ENCODE measurements at regions not wholly inside any gene's neighbourhood (a gene's known extent, or its start where the extent isn't known, plus 50 kb on each side); places are given as distances from the start of the nearest gene placed in this dataset.

- Histone ChIP-seq H3K36me3 (replicated peaks in 1 of 2; ENCODE audit: control insufficient read depth in 1 of 2, insufficient read depth in 2 of 2, low read length in 2 of 2) (no peaks in the 10 kb centered on the region), H3K27me3 (ENCODE audit: control insufficient read depth in 1 of 2, insufficient read depth in 2 of 2, low read length in 2 of 2) (peaks cover 0 to 6% of the 10 kb centered on the region in 2 experiments; a peak in 1 of 5 replicates), H3K9ac (ENCODE audit: insufficient read depth, low read depth, low read length) (no peak overlapping the region), H3K4me2 (ENCODE audit: low read depth, low read length) (no peak overlapping the region), H3K4me3 (replicated peaks in 1 of 3; ENCODE audit: insufficient read depth in 1 of 3, low read depth in 2 of 3, low read length in 3 of 3) (no peak overlapping the region), H3K4me1 (ENCODE audit: insufficient read depth, low read length) (no peaks in the 10 kb centered on the region), H3K9me3 (ENCODE audit: low read length) (no peaks in the 10 kb centered on the region), H3K27ac (ENCODE audit: extremely low read length, insufficient read depth, low read length) (no peak overlapping the region), H2AFZ (ENCODE audit: low read length) (no peak overlapping the region), H4K20me1 (ENCODE audit: insufficient read depth, low read length) (no peaks in the 10 kb centered on the region), H3K79me2 (ENCODE audit: insufficient read depth, low read length) (no peaks in the 10 kb centered on the region)
- no TSS peak for BruUV-seq (replicated peaks)
- ATAC-seq, result no peak
- in situ Hi-C loops (cut with HindIII; ENCODE audit: extremely low pct_ligation_motif_present, low pct_unique_long_range_greater_than_20kb), result loop anchor here (10.0 to 25.0 kb wide), 4 partner anchors 382 to 1576 kb away; no protein-coding TSS in a partner anchor
- 0% methylated on average over 4 of the region's 4 CpGs for WGBS (ENCODE audit: low lambda C conversion rate)
- FAIRE-seq, result no peak
- intact Hi-C loops (cut with micrococcal nuclease; ENCODE audit: unreplicated experiment), result no loop called here
- no peak for DNase-seq (ENCODE audit: low spot score)
- ChIA-PET POLR2A (no interaction called here), CTCF (ENCODE audit: low intra/inter-chr PET ratio, low total read pairs) (no interaction called here)
- TF ChIP-seq ZNF770 (CRISPR knock-in tag; IDR thresholded peaks at IDR 0.05) (no peak), MLLT10 (CRISPR knock-in tag; IDR thresholded peaks at IDR 0.05) (no peak), EP300 (IDR thresholded peaks at IDR 0.05; ENCODE audit: low read depth in 2 of 2, low read length in 2 of 2) (no peak), EP300 (CRISPR knock-in tag; IDR thresholded peaks at IDR 0.05; ENCODE audit: borderline replicate concordance) (no peak), ZNF704 (CRISPR knock-in tag; IDR thresholded peaks at IDR 0.05; ENCODE audit: borderline replicate concordance) (no peak), MAF1 (CRISPR knock-in tag; IDR thresholded peaks at IDR 0.05; ENCODE audit: borderline replicate concordance) (no peak)
Measured at GRCh38 chr6:119736296-119737021, 386.9 kb upstream of the MAN1A1 start.
